ENCODE measurements at regions not wholly inside any gene's neighbourhood (a gene's known extent, or its start where the extent isn't known, plus 50 kb on each side); places are given as distances from the start of the nearest gene placed in this dataset.
"Not testable (repeated sequence)": the region's sequence is repeated elsewhere in the genome, so short reads cannot be mapped to it uniquely, and the experiment has no call there.

DNA sequence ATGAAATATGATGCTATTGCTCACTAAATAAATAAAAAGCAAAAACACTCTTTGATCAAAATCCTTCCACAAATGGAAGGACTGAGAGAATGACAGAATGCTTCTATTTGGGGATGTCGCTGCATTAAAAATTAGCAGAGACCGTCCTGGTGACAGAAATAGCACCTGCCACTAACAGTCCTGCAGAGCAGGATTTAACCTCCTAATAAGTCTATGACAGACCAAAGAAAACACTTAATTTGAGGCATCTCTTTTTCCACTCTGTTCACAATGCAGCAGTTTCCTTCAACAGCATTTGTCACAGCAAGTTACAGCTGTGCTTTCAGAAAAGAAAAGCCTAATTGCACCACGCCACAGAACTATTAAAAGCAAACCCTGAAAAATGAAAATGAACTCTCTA lies 140.6 kb upstream of the BEND6 start:
- peaks cover 12% of the 10 kb centered on the region for H3K79me1 ChIP-seq (ENCODE audit: insufficient read depth, low read depth, low read length, poor library complexity, severe bottlenecking)
- H3K9me3 Mint-ChIP-seq = no peaks in the 10 kb centered on the region
- H3K56ac ChIP-seq (ENCODE audit: insufficient read length, low read depth, low read length) = no peak overlapping the region
- no peak overlapping the region for H3K27ac ChIP-seq (ENCODE audit: insufficient read length, low read depth, low read length)
- no peak overlapping the region for H3T11ph ChIP-seq (ENCODE audit: low read length)
- no peak overlapping the region for H2BK5ac ChIP-seq (ENCODE audit: insufficient read length, low read length)
- no peaks in the 10 kb centered on the region for H3K36me3 Mint-ChIP-seq (ENCODE audit: insufficient read depth in 1 of 3, low read depth in 3 of 3)
- H3K4me1 Mint-ChIP-seq = peaks cover 18 to 20% of the 10 kb centered on the region in 2 experiments
- no peak overlapping the region for H2BK20ac ChIP-seq (ENCODE audit: low read depth, low read length, poor library complexity, severe bottlenecking)
- H3K27me3 Mint-ChIP-seq (ENCODE audit: low read depth) = no peaks in the 10 kb centered on the region
- H3K23me2 ChIP-seq (ENCODE audit: insufficient read length, low read depth, low read length, poor library complexity, severe bottlenecking) = no peaks in the 10 kb centered on the region
- no peak overlapping the region for H2BK120ac ChIP-seq (ENCODE audit: low read depth, low read length, poor library complexity, severe bottlenecking)
- no peaks in the 10 kb centered on the region for H3K27me3 ChIP-seq (ENCODE audit: insufficient read depth, low read length)
- H3K79me2 ChIP-seq (ENCODE audit: insufficient read depth, low read length) = peaks cover 18% of the 10 kb centered on the region; the same call in 1 of the 2 replicates
- no peak overlapping the region for H4K91ac ChIP-seq (ENCODE audit: insufficient read length, low read depth, low read length)
- H4K8ac ChIP-seq (replicated peaks; ENCODE audit: insufficient read length, low read depth, low read length) = no peak overlapping the region
- H2BK15ac ChIP-seq (ENCODE audit: low read depth, low read length) = no peak overlapping the region
- H4K5ac ChIP-seq (ENCODE audit: insufficient read length, low read depth, low read length) = no peak overlapping the region
- DNase-seq = no peak
- H3K9me3 ChIP-seq (ENCODE audit: control insufficient read depth, low read depth, low read length) = no peaks in the 10 kb centered on the region
- H3K4me3 Mint-ChIP-seq = no peak overlapping the region
- no CpG with 5 or more reads among the region's 3 CpGs for WGBS (ENCODE audit: extremely low coverage, insufficient read length, low lambda C conversion rate)
- no peak overlapping the region for H2AFZ ChIP-seq (ENCODE audit: low read length)
- no peak overlapping the region for H3K14ac ChIP-seq (ENCODE audit: insufficient read depth, low read length)
- H3K4me2 ChIP-seq (ENCODE audit: insufficient read depth, insufficient read length, low read length) = no peak overlapping the region
- H3K9ac ChIP-seq (ENCODE audit: extremely low read depth, insufficient read length, low read length) = no peak overlapping the region
- peaks cover 11% of the 10 kb centered on the region; the same call in 1 of the 2 replicates for H3K4me1 ChIP-seq (ENCODE audit: insufficient read depth, low read length)
- H2BK12ac ChIP-seq (ENCODE audit: insufficient read length, low read depth, low read length) = no peak overlapping the region
- no peak overlapping the region for H2AK5ac ChIP-seq (ENCODE audit: insufficient read length, low read length)
- TF ChIP-seq CTCF (conservative IDR thresholded peaks at IDR 0.05) = no peak
- H3K18ac ChIP-seq (ENCODE audit: insufficient read length, low read depth, low read length) = no peak overlapping the region
- H3K23ac ChIP-seq (ENCODE audit: insufficient read length, low read depth, low read length) = no peak overlapping the region
- H3K27ac Mint-ChIP-seq = 0 out of 7 replicates have a peak overlapping the region, but pooled peaks of 1 of the 3 experiments have one; percentile 10
- no peak overlapping the region for H3K4ac ChIP-seq (ENCODE audit: low read depth, low read length)
- no peaks in the 10 kb centered on the region for H4K20me1 ChIP-seq (ENCODE audit: control insufficient read depth, insufficient read depth, insufficient read length)

DNA sequence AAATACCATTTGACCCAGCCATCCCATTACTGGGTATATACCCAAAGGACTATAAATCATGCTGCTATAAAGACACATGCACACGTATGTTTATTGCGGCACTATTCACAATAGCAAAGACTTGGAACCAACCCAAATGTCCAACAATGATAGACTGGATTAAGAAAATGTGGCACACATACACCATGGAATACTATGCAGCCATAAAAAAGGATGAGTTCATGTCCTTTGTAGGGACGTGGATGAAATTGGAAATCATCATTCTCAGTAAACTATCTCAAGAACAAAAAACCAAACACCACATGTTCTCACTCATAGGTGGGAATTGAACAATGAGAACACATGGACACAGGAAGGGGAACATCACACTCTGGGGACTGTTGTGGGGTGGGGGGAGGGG lies 142.1 kb upstream of the BEND6 start:
- Histone ChIP-seq H3K79me1 (ENCODE audit: insufficient read depth, low read depth, low read length, poor library complexity, severe bottlenecking) (peaks cover 12% of the 10 kb centered on the region), H3K79me2 (ENCODE audit: insufficient read depth, low read length) (peaks cover 23% of the 10 kb centered on the region; the same call in 1 of the 2 replicates)
- H4K8ac ChIP-seq (replicated peaks; ENCODE audit: insufficient read length, low read depth, low read length); H2AFZ ChIP-seq (ENCODE audit: low read length); H3K18ac ChIP-seq (ENCODE audit: insufficient read length, low read depth, low read length); H2AK5ac ChIP-seq (ENCODE audit: insufficient read length, low read length); H3K27ac Mint-ChIP-seq; H3K27ac ChIP-seq (ENCODE audit: insufficient read length, low read depth, low read length); H3K4me3 Mint-ChIP-seq; H3K9me3 ChIP-seq (ENCODE audit: control insufficient read depth, low read depth, low read length); H3K4ac ChIP-seq (ENCODE audit: low read depth, low read length); DNase-seq; H3T11ph ChIP-seq (ENCODE audit: low read length); H3K9ac ChIP-seq (ENCODE audit: extremely low read depth, insufficient read length, low read length); H2BK20ac ChIP-seq (ENCODE audit: low read depth, low read length, poor library complexity, severe bottlenecking); H3K56ac ChIP-seq (ENCODE audit: insufficient read length, low read depth, low read length); H4K91ac ChIP-seq (ENCODE audit: insufficient read length, low read depth, low read length); H2BK120ac ChIP-seq (ENCODE audit: low read depth, low read length, poor library complexity, severe bottlenecking); H4K20me1 ChIP-seq (ENCODE audit: control insufficient read depth, insufficient read depth, insufficient read length); H3K14ac ChIP-seq (ENCODE audit: insufficient read depth, low read length); H3K36me3 Mint-ChIP-seq (ENCODE audit: insufficient read depth in 1 of 3, low read depth in 3 of 3); H2BK12ac ChIP-seq (ENCODE audit: insufficient read length, low read depth, low read length); H2BK15ac ChIP-seq (ENCODE audit: low read depth, low read length); H3K4me2 ChIP-seq (ENCODE audit: insufficient read depth, insufficient read length, low read length); H3K23me2 ChIP-seq (ENCODE audit: insufficient read length, low read depth, low read length, poor library complexity, severe bottlenecking); H3K23ac ChIP-seq (ENCODE audit: insufficient read length, low read depth, low read length); H3K27me3 ChIP-seq (ENCODE audit: insufficient read depth, low read length); H4K5ac ChIP-seq (ENCODE audit: insufficient read length, low read depth, low read length); H3K27me3 Mint-ChIP-seq (ENCODE audit: low read depth); H3K4me1 ChIP-seq (ENCODE audit: insufficient read depth, low read length); H2BK5ac ChIP-seq (ENCODE audit: insufficient read length, low read length); H3K9me3 Mint-ChIP-seq: not testable (repeated sequence)
- WGBS (ENCODE audit: extremely low coverage, insufficient read length, low lambda C conversion rate) = no CpG with 5 or more reads among the region's 3 CpGs
- peaks cover 21 to 25% of the 10 kb centered on the region in 2 experiments for H3K4me1 Mint-ChIP-seq
